Central memory CD8-positive, alpha-beta T cell (primary cell): ENCODE measurements at regions not wholly inside any gene's neighbourhood (a gene's known extent, or its start where the extent isn't known, plus 50 kb on each side); places are given as distances from the start of the nearest gene placed in this dataset.

Experiments used
- ATAC-seq: fragments of 150-1000 bp; cut with Tn5 transposase; replicated peaks from 2 replicates; pipeline ENCODE4 v1.10.0; 2022; ENCODE audit warnings: mild to moderate bottlenecking, moderate FRiP score, moderate number of reproducible peaks; ENCODE audit not compliant: poor library complexity, severe bottlenecking; ENCODE audit errors: extremely low read depth
- DNase-seq, 2 donors: peaks; one replicate each; pipeline ENCODE4 v3.0.0; 2021; ENCODE audit warnings: low spot score in 2 of 2
- H3K27ac Mint-ChIP-seq: one replicate; pipeline ENCODE4 v1.8.0; 2022; ENCODE audit warnings: low read depth, mild to moderate bottlenecking, moderate library complexity, mixed read lengths
- H3K27me3 Mint-ChIP-seq: one replicate; pipeline ENCODE4 v1.8.0; 2022; ENCODE audit warnings: mixed read lengths
- H3K36me3 Mint-ChIP-seq: one replicate; pipeline ENCODE4 v1.8.0; 2022; ENCODE audit warnings: mild to moderate bottlenecking, moderate library complexity, mixed read lengths; ENCODE audit not compliant: insufficient read depth
- H3K4me1 Mint-ChIP-seq: one replicate; pipeline ENCODE4 v1.8.0; 2022; ENCODE audit warnings: mixed read lengths
- H3K4me3 Mint-ChIP-seq: one replicate; pipeline ENCODE4 v1.8.0; 2022; ENCODE audit warnings: mild to moderate bottlenecking, moderate library complexity, mixed read lengths
- H3K9me3 Mint-ChIP-seq: one replicate; pipeline ENCODE4 v1.8.0; 2022; ENCODE audit warnings: mixed read lengths

GRCh38 chr1:189927641-189928040, 550.0 kb downstream of the BRINP3 start:
- Mint-ChIP-seq H3K9me3 (peaks cover 19% of the 10 kb centered on the region), H3K27me3 (no peaks in the 10 kb centered on the region), H3K27ac (no peak overlapping the region), H3K4me3 (no peak overlapping the region), H3K4me1 (no peaks in the 10 kb centered on the region), H3K36me3 (no peaks in the 10 kb centered on the region)
- ATAC-seq (no peak), DNase-seq (no peak)

- no peak overlapping the region for H3K27ac Mint-ChIP-seq
- H3K4me3 Mint-ChIP-seq = no peak overlapping the region
- DNase-seq (no peak), ATAC-seq (no peak)
- no peaks in the 10 kb centered on the region for H3K27me3 Mint-ChIP-seq
- H3K4me1 Mint-ChIP-seq = no peaks in the 10 kb centered on the region
- H3K36me3 Mint-ChIP-seq = peaks cover 2% of the 10 kb centered on the region
- peaks cover 28% of the 10 kb centered on the region for H3K9me3 Mint-ChIP-seq
Measured at GRCh38 chr1:189929501-189930099, 548.1 kb downstream of the BRINP3 start.

- Mint-ChIP-seq H3K4me3 (no peak overlapping the region), H3K36me3 (peaks cover 2% of the 10 kb centered on the region), H3K4me1 (no peaks in the 10 kb centered on the region), H3K27me3 (no peaks in the 10 kb centered on the region), H3K27ac (no peak overlapping the region), H3K9me3 (peaks cover 34% of the 10 kb centered on the region)
- ATAC-seq = no peak
- no peak for DNase-seq
Measured at GRCh38 chr1:189936861-189937260, 540.8 kb downstream of the BRINP3 start.

- Mint-ChIP-seq H3K27me3 (no peaks in the 10 kb centered on the region), H3K9me3 (peaks cover 17% of the 10 kb centered on the region), H3K27ac (no peak overlapping the region)
Measured at GRCh38 chr1:189939967-189940366, 537.7 kb downstream of the BRINP3 start.

GRCh38 chr1:189941922-189942321, 535.7 kb downstream of the BRINP3 start:
- Mint-ChIP-seq H3K9me3 (peaks cover 19% of the 10 kb centered on the region), H3K36me3 (no peaks in the 10 kb centered on the region), H3K27ac (no peak overlapping the region), H3K4me1 (no peaks in the 10 kb centered on the region), H3K27me3 (no peaks in the 10 kb centered on the region), H3K4me3 (no peak overlapping the region)
- no peak for ATAC-seq
- no peak for DNase-seq

More at GRCh38 chr1:189939967-189940366, 537.7 kb downstream of the BRINP3 start:
- no peak overlapping the region for H3K4me3 Mint-ChIP-seq
- H3K4me1 Mint-ChIP-seq = no peaks in the 10 kb centered on the region
- ATAC-seq (no peak), DNase-seq (no peak)
- no peaks in the 10 kb centered on the region for H3K36me3 Mint-ChIP-seq

- H3K27me3 Mint-ChIP-seq = no peaks in the 10 kb centered on the region
- no peaks in the 10 kb centered on the region for H3K36me3 Mint-ChIP-seq
- no peak overlapping the region for H3K27ac Mint-ChIP-seq
- ATAC-seq (no peak), DNase-seq (no peak)
- H3K4me3 Mint-ChIP-seq = no peak overlapping the region
- no peaks in the 10 kb centered on the region for H3K4me1 Mint-ChIP-seq
- H3K9me3 Mint-ChIP-seq = peaks cover 26% of the 10 kb centered on the region
Measured at GRCh38 chr1:189958756-189959155, 518.9 kb downstream of the BRINP3 start.

GRCh38 chr1:189960769-189961168, 516.9 kb downstream of the BRINP3 start:
- Mint-ChIP-seq H3K27ac (no peak overlapping the region), H3K36me3 (no peaks in the 10 kb centered on the region), H3K4me1 (no peaks in the 10 kb centered on the region), H3K9me3 (peaks cover 23% of the 10 kb centered on the region), H3K4me3 (no peak overlapping the region), H3K27me3 (no peaks in the 10 kb centered on the region)
- ATAC-seq = no peak
- DNase-seq = no peak

GRCh38 chr1:189962181-189962580, 515.5 kb downstream of the BRINP3 start:
- DNase-seq (no peak), ATAC-seq (no peak)
- Mint-ChIP-seq H3K27ac (no peak overlapping the region), H3K4me3 (no peak overlapping the region), H3K36me3 (no peaks in the 10 kb centered on the region), H3K27me3 (no peaks in the 10 kb centered on the region), H3K4me1 (no peaks in the 10 kb centered on the region), H3K9me3 (peaks cover 25% of the 10 kb centered on the region)

- Mint-ChIP-seq H3K4me3 (no peak overlapping the region), H3K27ac (no peak overlapping the region), H3K36me3 (no peaks in the 10 kb centered on the region), H3K27me3 (no peaks in the 10 kb centered on the region), H3K4me1 (no peaks in the 10 kb centered on the region), H3K9me3 (peaks cover 31% of the 10 kb centered on the region)
- DNase-seq = no peak
- ATAC-seq = no peak
Measured at GRCh38 chr1:189970331-189971230, 507.1 kb downstream of the BRINP3 start.

GRCh38 chr1:189971656-189972055, 506.0 kb downstream of the BRINP3 start:
- no peak overlapping the region for H3K27ac Mint-ChIP-seq
- H3K36me3 Mint-ChIP-seq = no peaks in the 10 kb centered on the region
- H3K9me3 Mint-ChIP-seq = peaks cover 39% of the 10 kb centered on the region
- ATAC-seq (no peak), DNase-seq (no peak)
- H3K4me3 Mint-ChIP-seq = no peak overlapping the region
- H3K4me1 Mint-ChIP-seq = no peaks in the 10 kb centered on the region
- no peaks in the 10 kb centered on the region for H3K27me3 Mint-ChIP-seq

GRCh38 chr1:189977184-189977583, 500.5 kb downstream of the BRINP3 start:
- DNase-seq = no peak
- Mint-ChIP-seq H3K36me3 (no peaks in the 10 kb centered on the region), H3K27ac (no peak overlapping the region), H3K4me3 (no peak overlapping the region), H3K27me3 (no peaks in the 10 kb centered on the region), H3K4me1 (no peaks in the 10 kb centered on the region), H3K9me3 (peaks cover 51% of the 10 kb centered on the region)
- no peak for ATAC-seq

GRCh38 chr1:189983166-189983890, 494.3 kb downstream of the BRINP3 start:
- Mint-ChIP-seq H3K27me3 (no peaks in the 10 kb centered on the region), H3K27ac (no peak overlapping the region), H3K36me3 (no peaks in the 10 kb centered on the region), H3K4me1 (no peaks in the 10 kb centered on the region), H3K9me3 (peaks cover 40% of the 10 kb centered on the region), H3K4me3 (no peak overlapping the region)
- no peak for ATAC-seq
- no peak for DNase-seq
